SU-DHL-6 (cell line): ENCODE measurements at regions not wholly inside any gene's neighbourhood (a gene's known extent, or its start where the extent isn't known, plus 50 kb on each side); places are given as distances from the start of the nearest gene placed in this dataset.

ENCODE experiments used
- H2AFZ ChIP-seq: fragments of 200-600 bp; sonication (generic); 2 replicates; pipeline ENCODE4 v1.6.1; 2014; ENCODE audit warnings: low read depth, mild to moderate bottlenecking, moderate library complexity, mixed read lengths, antibody characterized with exemption, low read length; ENCODE audit not compliant: severe bottlenecking
- H3F3A ChIP-seq: fragments of 200-600 bp; shearing (Covaris generic); 2 replicates; pipeline ENCODE4 v1.6.0; 2016; ENCODE audit warnings: antibody characterized with exemption, mild to moderate bottlenecking; ENCODE audit not compliant: insufficient read depth
- H3K27ac ChIP-seq: fragments of 200-600 bp; sonication (generic); 2 replicates; pipeline ENCODE4 v1.5.1; 2016; ENCODE audit warnings: low read depth, mild to moderate bottlenecking, low read length, moderate library complexity, mixed read lengths
- H3K27me3 ChIP-seq: fragments of 200-600 bp; sonication (generic), shearing (Covaris generic); 2 replicates; pipeline ENCODE4 v1.6.0; 2014; ENCODE audit warnings: mild to moderate bottlenecking, low read length
- H3K36me3 ChIP-seq: fragments of 200-600 bp; sonication (generic); 2 replicates; pipeline ENCODE4 v1.6.1; 2014; ENCODE audit warnings: mild to moderate bottlenecking, low read length, mixed read lengths
- H3K4me2 ChIP-seq: fragments of 300-600, 200-600 bp; shearing (Covaris generic), sonication (generic); 2 replicates; pipeline ENCODE4 v1.6.0; 2014; ENCODE audit warnings: low read length, low read depth, mild to moderate bottlenecking; ENCODE audit not compliant: poor library complexity, severe bottlenecking
- H3K4me3 ChIP-seq: fragments of 200-600 bp; sonication (generic); 2 replicates; pipeline ENCODE4 v1.5.1; 2014; ENCODE audit warnings: antibody characterized with exemption, low read length, mild to moderate bottlenecking, mixed read lengths; ENCODE audit not compliant: insufficient read depth, poor library complexity, severe bottlenecking
- H3K79me2 ChIP-seq: fragments of 200-600 bp; sonication (generic); 2 replicates; pipeline ENCODE4 v1.6.1; 2014; ENCODE audit warnings: mild to moderate bottlenecking, low read length, moderate library complexity; ENCODE audit not compliant: insufficient read depth
- H3K9ac ChIP-seq: fragments of 200-600 bp; sonication (generic); 2 replicates; pipeline ENCODE4 v1.7.0; 2014; ENCODE audit warnings: mild to moderate bottlenecking, low read length
- H3K9me2 ChIP-seq: fragments of 200-600 bp; sonication (generic); replicated peaks from 2 replicates; pipeline ENCODE4 v1.6.1; 2014; ENCODE audit warnings: low read length; ENCODE audit not compliant: insufficient read depth
- H3K9me3 ChIP-seq: fragments of 200-600 bp; sonication (generic); 2 replicates; pipeline ENCODE4 v1.6.1; 2014; ENCODE audit warnings: low read length, mixed read lengths; ENCODE audit not compliant: insufficient read depth
- H4K20me1 ChIP-seq: fragments of 200-600 bp; sonication (generic); 2 replicates; pipeline ENCODE4 v1.6.1; 2014; ENCODE audit warnings: low read depth, mild to moderate bottlenecking, antibody characterized with exemption, low read length, moderate library complexity, mixed read lengths
- EZH2phosphoT487 ChIP-seq: fragments of 200-600 bp; sonication (generic), shearing (Covaris generic); conservative IDR thresholded peaks from 2 replicates; pipeline ENCODE4 v1.6.1; 2018; ENCODE audit warnings: mild to moderate bottlenecking, antibody characterized with exemption, low read length, moderate library complexity, mixed read lengths
- TF ChIP-seq, protein P1 (sequence below): fragments of 200-600 bp; sonication (generic); IDR thresholded peaks from one replicate; pipeline ENCODE4 v1.5.1; 2017; ENCODE audit warnings: antibody characterized with exemption, mild to moderate bottlenecking, low read length, moderate library complexity; ENCODE audit not compliant: insufficient read depth, poor library complexity, severe bottlenecking

- Histone ChIP-seq H3K79me2 (no peaks in the 10 kb centered on the region), H3F3A (no peaks in the 10 kb centered on the region), H4K20me1 (no peaks in the 10 kb centered on the region), H3K9ac (no peak overlapping the region), H3K36me3 (no peaks in the 10 kb centered on the region), H3K9me3 (no peaks in the 10 kb centered on the region), H2AFZ (no peak overlapping the region), H3K4me3 (no peak overlapping the region), H3K27me3 (no peaks in the 10 kb centered on the region), H3K27ac (no peak overlapping the region), H3K9me2 (no peaks in the 10 kb centered on the region), H3K4me2 (no peak overlapping the region)
- TF ChIP-seq EZH2phosphoT487, result no peak
- TF ChIP-seq, protein P1, sequence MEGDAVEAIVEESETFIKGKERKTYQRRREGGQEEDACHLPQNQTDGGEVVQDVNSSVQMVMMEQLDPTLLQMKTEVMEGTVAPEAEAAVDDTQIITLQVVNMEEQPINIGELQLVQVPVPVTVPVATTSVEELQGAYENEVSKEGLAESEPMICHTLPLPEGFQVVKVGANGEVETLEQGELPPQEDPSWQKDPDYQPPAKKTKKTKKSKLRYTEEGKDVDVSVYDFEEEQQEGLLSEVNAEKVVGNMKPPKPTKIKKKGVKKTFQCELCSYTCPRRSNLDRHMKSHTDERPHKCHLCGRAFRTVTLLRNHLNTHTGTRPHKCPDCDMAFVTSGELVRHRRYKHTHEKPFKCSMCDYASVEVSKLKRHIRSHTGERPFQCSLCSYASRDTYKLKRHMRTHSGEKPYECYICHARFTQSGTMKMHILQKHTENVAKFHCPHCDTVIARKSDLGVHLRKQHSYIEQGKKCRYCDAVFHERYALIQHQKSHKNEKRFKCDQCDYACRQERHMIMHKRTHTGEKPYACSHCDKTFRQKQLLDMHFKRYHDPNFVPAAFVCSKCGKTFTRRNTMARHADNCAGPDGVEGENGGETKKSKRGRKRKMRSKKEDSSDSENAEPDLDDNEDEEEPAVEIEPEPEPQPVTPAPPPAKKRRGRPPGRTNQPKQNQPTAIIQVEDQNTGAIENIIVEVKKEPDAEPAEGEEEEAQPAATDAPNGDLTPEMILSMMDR, result no peak
Measured at GRCh38 chr7:32379510-32380112, 110.6 kb downstream of the LSM5 start.

GRCh38 chr7:32378988-32379387 is 111.2 kb downstream of the LSM5 start:
- no peak overlapping the region for H3K27ac ChIP-seq
- no peak overlapping the region for H3K4me3 ChIP-seq
- TF ChIP-seq, protein P1, result no peak
- TF ChIP-seq EZH2phosphoT487, result no peak

DNA sequence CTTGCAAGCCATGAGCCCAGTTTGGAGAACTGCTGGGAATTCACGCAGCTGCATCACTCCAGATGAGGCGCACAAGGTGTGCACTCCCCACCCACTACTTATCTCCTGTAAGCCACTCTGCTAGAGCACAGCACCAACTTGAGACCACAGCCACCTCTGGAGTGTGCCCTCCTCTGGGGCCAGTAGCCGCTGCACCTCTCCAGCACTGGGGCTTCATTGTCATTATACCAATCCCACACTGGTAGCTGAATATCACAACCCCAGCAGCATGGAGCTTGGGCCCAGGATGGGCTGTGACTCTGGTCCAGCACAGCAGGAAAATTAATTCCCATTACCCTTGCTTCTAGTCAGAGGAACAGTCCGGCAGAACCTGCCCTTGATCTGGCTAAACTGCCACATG is 125.6 kb downstream of the LSM5 start:
- Histone ChIP-seq H3F3A (no peaks in the 10 kb centered on the region), H3K9me2 (no peaks in the 10 kb centered on the region), H3K27me3 (no peaks in the 10 kb centered on the region), H3K4me3 (no peak overlapping the region), H3K9ac (no peak overlapping the region), H2AFZ (no peak overlapping the region), H3K9me3 (no peaks in the 10 kb centered on the region), H3K36me3 (no peaks in the 10 kb centered on the region), H3K79me2 (no peaks in the 10 kb centered on the region), H3K4me2 (no peak overlapping the region), H3K27ac (no peak overlapping the region), H4K20me1 (no peaks in the 10 kb centered on the region)
- TF ChIP-seq EZH2phosphoT487, result no peak
- TF ChIP-seq, protein P1, result no peak

More at GRCh38 chr7:32378988-32379387, 111.2 kb downstream of the LSM5 start:
- no peaks in the 10 kb centered on the region for H3F3A ChIP-seq
- H3K79me2 ChIP-seq, result no peaks in the 10 kb centered on the region
- no peaks in the 10 kb centered on the region for H3K9me2 ChIP-seq
- no peaks in the 10 kb centered on the region for H3K27me3 ChIP-seq
- H3K36me3 ChIP-seq, result no peaks in the 10 kb centered on the region
- no peak overlapping the region for H3K9ac ChIP-seq
- H3K4me2 ChIP-seq, result no peak overlapping the region
- no peak overlapping the region for H2AFZ ChIP-seq
- no peaks in the 10 kb centered on the region for H4K20me1 ChIP-seq
- no peaks in the 10 kb centered on the region for H3K9me3 ChIP-seq
